Fibroblast of skin of left biceps (primary cell): ENCODE measurements at regions not wholly inside any gene's neighbourhood (a gene's known extent, or its start where the extent isn't known, plus 50 kb on each side); places are given as distances from the start of the nearest gene placed in this dataset.
"Not testable (repeated sequence)": the region's sequence is repeated elsewhere in the genome, so short reads cannot be mapped to it uniquely, and the experiment has no call there.

Source experiments
- DNase-seq, 2 experiments: peaks; one replicate each; pipeline ENCODE4 v3.0.0-alpha.2; 2013; ENCODE audit warnings: low read depth in 2 of 2

- no peak for DNase-seq
Measured at GRCh38 chr4:114442856-114443255, 155.8 kb upstream of the UGT8 start.

- DNase-seq, result no peak
Measured at GRCh38 chr4:114444211-114444610, 154.4 kb upstream of the UGT8 start.

- DNase-seq, result not testable (repeated sequence)
Measured at GRCh38 chr4:114447963-114448516, 150.6 kb upstream of the UGT8 start.

- no peak for DNase-seq
Measured at GRCh38 chr4:114458728-114459127, 139.9 kb upstream of the UGT8 start.

GRCh38 chr4:114464726-114465272 lies 133.8 kb upstream of the UGT8 start:
- DNase-seq, result no peak

- no peak for DNase-seq
Measured at GRCh38 chr4:114465766-114466165, 132.8 kb upstream of the UGT8 start.

GRCh38 chr4:114466299-114466698 lies 132.3 kb upstream of the UGT8 start:
- no peak for DNase-seq

GRCh38 chr4:114472269-114473032 lies 126.2 kb upstream of the UGT8 start:
- no peak for DNase-seq

- no peak for DNase-seq
Measured at GRCh38 chr4:114474188-114474800, 124.3 kb upstream of the UGT8 start.

GRCh38 chr4:114476310-114476709 lies 122.3 kb upstream of the UGT8 start:
- DNase-seq, result no peak

GRCh38 chr4:114479595-114479994 lies 119.0 kb upstream of the UGT8 start:
- DNase-seq, result no peak

GRCh38 chr4:114481856-114482255 lies 116.8 kb upstream of the UGT8 start:
- DNase-seq, result no peak

GRCh38 chr4:114487101-114487500 lies 111.5 kb upstream of the UGT8 start:
- no peak for DNase-seq

- no peak for DNase-seq
Measured at GRCh38 chr4:114488301-114488982, 110.2 kb upstream of the UGT8 start.

- no peak for DNase-seq
Measured at GRCh38 chr4:114494246-114494803, 104.3 kb upstream of the UGT8 start.

GRCh38 chr4:114495471-114495928 lies 103.1 kb upstream of the UGT8 start:
- DNase-seq, result no peak

- DNase-seq, result no peak
Measured at GRCh38 chr4:114497116-114497515, 101.5 kb upstream of the UGT8 start.

GRCh38 chr4:114509340-114509739 lies 89.3 kb upstream of the UGT8 start:
- no peak for DNase-seq

GRCh38 chr4:114512595-114513295 lies 85.9 kb upstream of the UGT8 start:
- no peak for DNase-seq

GRCh38 chr4:114519368-114519767 lies 79.2 kb upstream of the UGT8 start:
- DNase-seq, result no peak

GRCh38 chr4:114527170-114527569 lies 71.4 kb upstream of the UGT8 start:
- DNase-seq, result no peak
